Sciatic nerve (tissue), 2 donors: ENCODE measurements at regions not wholly inside any gene's neighbourhood (a gene's known extent, or its start where the extent isn't known, plus 50 kb on each side); places are given as distances from the start of the nearest gene placed in this dataset.

Source experiments
- ATAC-seq: fragments of 200-7000 bp; cut with Tn5 transposase; one replicate; pipeline ENCODE4 v1.9.1; 2020; ENCODE audit warnings: mild to moderate bottlenecking, moderate library complexity
- DNase-seq: peaks from one replicate; pipeline ENCODE4 v3.0.0-alpha.2; 2020; ENCODE audit warnings: low spot score
- intact Hi-C: fragments of 100-400 bp; cut with DNase I; formaldehyde crosslinking; loops from one replicate; pipeline ENCODE4 v1.14.2; 2022
- donor health status: DM: no; HTN: no; CAD: no.
- donor health status: DM: no; HTN: no; CAD: no.

GRCh38 chr10:71145352-71145945, 66.9 kb upstream of the UNC5B start:
- DNase-seq = no peak
- intact Hi-C loops = no loop called here
- no peak for ATAC-seq

DNA sequence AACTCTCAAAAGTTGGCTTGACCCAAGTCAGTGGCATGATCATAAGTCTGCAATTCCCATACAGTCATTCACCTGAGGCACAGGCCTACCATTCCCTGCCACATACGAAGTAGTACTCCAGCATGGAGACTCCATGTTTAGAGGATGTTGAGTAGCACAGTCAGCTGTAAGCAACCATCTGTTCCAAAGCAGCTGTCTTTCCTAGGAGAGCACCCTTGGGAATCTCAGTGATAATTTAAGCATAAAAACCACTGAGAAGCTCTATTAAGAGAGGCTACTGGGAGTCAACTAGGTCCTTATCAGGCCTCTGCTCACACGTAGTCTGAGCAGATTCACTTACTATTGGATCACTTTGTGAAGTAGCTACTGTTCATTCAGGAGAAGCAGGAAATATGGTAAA, 61.6 kb upstream of the UNC5B start:
- no peak for ATAC-seq
- DNase-seq = no peak
- intact Hi-C loops = no loop called here

DNA sequence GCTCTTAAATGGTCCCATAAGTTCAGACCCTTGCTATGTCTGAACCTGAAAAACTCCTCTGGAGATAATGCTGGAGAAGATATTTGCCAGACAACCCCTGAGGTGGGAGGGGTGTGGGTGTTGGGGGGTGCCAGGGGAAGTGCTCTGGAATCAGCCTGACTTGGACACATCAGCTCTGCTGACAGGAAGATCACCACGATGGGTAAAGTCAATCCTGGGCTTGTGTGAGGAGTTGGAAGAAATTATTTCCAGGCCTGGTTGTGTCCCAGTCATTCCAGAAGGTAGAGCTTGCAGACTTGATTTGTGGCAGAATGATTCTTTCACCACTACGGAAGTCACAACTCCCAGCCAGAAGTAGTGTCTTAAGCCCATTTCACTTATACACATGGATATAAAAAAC, 60.3 kb upstream of the UNC5B start:
- intact Hi-C loops = no loop called here
- ATAC-seq (no peak), DNase-seq (no peak)

GRCh38 chr10:71156436-71156835, 55.9 kb upstream of the UNC5B start:
- intact Hi-C loops = no loop called here
- DNase-seq (no peak), ATAC-seq (no peak)

GRCh38 chr10:71157435-71157834, 54.9 kb upstream of the UNC5B start:
- intact Hi-C loops = no loop called here
- DNase-seq (no peak), ATAC-seq (no peak)

DNA sequence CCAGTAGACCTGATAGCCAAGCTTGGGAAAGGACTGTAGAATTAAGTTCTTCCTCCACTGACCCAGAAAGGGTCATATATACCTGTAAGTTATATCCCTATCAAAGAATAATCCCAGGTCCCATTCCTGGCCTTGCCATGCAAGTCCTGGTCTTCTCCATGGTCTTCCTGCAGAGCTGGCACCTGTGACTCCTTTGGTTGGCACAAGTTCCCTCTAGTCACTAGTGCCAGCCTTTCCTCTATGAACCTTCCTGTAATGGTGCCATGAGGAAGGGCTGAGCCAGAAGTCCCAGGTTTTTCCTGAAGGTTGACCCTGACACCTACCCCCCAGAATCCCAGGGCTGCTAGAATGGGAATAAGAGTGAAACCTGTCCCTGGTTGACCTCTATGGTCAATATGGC, 54.1 kb upstream of the UNC5B start:
- no peak for ATAC-seq
- DNase-seq = no peak
- intact Hi-C loops = no loop called here

DNA sequence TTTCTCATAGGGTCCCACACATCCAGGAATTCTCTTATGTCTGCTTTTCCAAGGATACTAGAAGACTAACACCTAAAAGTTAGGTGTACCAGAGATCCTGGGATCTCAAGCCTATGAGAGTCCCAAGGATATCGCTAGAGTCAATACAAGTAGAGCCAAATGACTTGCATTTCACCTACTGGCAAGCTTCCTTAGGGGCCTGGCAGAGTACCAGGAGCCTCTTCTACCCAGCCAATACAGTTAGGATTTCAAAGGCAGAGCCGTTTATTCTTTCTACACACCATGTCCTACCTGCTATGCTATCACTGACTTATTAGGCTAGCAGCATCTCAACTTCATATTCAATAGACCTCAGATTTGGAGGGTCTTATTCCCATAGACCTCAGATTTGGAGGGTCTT, 53.5 kb upstream of the UNC5B start:
- ATAC-seq = no peak
- intact Hi-C loops = no loop called here
- no peak for DNase-seq

GRCh38 chr10:71159892-71160291, 52.5 kb upstream of the UNC5B start:
- ATAC-seq (no peak), DNase-seq (no peak)
- intact Hi-C loops = no loop called here

GRCh38 chr10:71161425-71161824, 50.9 kb upstream of the UNC5B start:
- DNase-seq = no peak
- ATAC-seq = no peak
- intact Hi-C loops = no loop called here
